ENCODE measurements at regions not wholly inside any gene's neighbourhood (a gene's known extent, or its start where the extent isn't known, plus 50 kb on each side); places are given as distances from the start of the nearest gene placed in this dataset.
"Not testable (repeated sequence)": the region's sequence is repeated elsewhere in the genome, so short reads cannot be mapped to it uniquely, and the experiment has no call there.

- no peaks in the 10 kb centered on the region for H3K9me3 ChIP-seq (ENCODE audit: insufficient read depth, low read depth, low read length)
- H3K27me3 ChIP-seq (ENCODE audit: insufficient read depth, low read length), result no peaks in the 10 kb centered on the region
- no peaks in the 10 kb centered on the region for H3K36me3 ChIP-seq (ENCODE audit: insufficient read depth, low read depth, low read length)
- no peak overlapping the region for H3K27ac ChIP-seq (ENCODE audit: low read length)
- H3K4me1 ChIP-seq (ENCODE audit: insufficient read depth, low read length), result no peaks in the 10 kb centered on the region
- no peak overlapping the region for H3K9ac ChIP-seq (ENCODE audit: low read depth, low read length)
- H3K4me3 ChIP-seq (ENCODE audit: low read length), result no peak overlapping the region
These were observed 112.5 kb downstream of the ZIC1 start for GRCh38 chr3:147521646-147522045.

- H3K36me3 ChIP-seq (ENCODE audit: insufficient read depth, low read depth, low read length); H3K27ac ChIP-seq (ENCODE audit: low read length); H3K9ac ChIP-seq (ENCODE audit: low read depth, low read length); H3K27me3 ChIP-seq (ENCODE audit: insufficient read depth, low read length); H3K4me1 ChIP-seq (ENCODE audit: insufficient read depth, low read length); H3K4me3 ChIP-seq (ENCODE audit: low read length); H3K9me3 ChIP-seq (ENCODE audit: insufficient read depth, low read depth, low read length): not testable (repeated sequence)
These were observed 113.6 kb downstream of the ZIC1 start for GRCh38 chr3:147522780-147523179.

DNA sequence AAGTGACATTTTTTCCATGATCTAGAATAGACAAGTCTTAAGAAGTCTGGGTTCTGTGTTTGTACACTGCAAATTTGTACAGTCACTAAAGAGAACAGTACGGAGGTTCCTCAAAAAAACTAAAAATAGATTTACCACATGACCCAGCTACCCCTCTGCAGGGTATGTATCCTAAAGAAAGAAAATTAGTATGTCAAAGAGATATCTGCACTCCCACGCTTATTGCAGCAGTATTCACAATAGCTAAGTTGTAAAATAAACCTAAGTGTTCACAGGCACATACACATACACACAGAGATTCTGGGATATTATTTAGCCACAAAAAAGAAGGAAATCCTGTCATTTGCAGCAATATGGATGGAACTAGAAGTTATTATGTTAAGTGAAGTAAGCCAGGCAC is 120.4 kb downstream of the ZIC1 start:
- Histone ChIP-seq H3K4me1 (ENCODE audit: insufficient read depth, low read length) (no peaks in the 10 kb centered on the region), H3K27ac (ENCODE audit: low read length) (no peak overlapping the region), H3K36me3 (ENCODE audit: insufficient read depth, low read depth, low read length) (no peaks in the 10 kb centered on the region), H3K9me3 (ENCODE audit: insufficient read depth, low read depth, low read length) (no peaks in the 10 kb centered on the region), H3K4me3 (ENCODE audit: low read length) (no peak overlapping the region), H3K27me3 (ENCODE audit: insufficient read depth, low read length) (no peaks in the 10 kb centered on the region), H3K9ac (ENCODE audit: low read depth, low read length) (no peak overlapping the region)

DNA sequence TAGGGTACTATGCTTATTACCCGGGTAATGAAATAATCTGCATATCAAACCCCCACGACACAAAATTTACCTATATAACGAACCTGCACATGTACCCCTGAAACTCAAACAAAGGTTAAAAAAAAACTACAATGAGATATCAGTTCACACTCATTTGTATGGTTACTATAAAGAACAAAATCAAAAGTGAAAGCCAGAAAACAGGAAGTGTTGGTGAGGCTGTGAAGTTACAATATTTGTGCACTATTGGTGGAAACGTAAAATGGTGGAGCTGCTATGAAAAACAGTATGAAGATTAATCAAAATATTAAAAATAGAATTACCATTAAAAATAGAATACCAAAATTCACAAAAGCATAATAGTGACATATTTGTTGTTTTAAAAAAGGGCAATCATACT is 128.9 kb downstream of the ZIC1 start:
- Histone ChIP-seq H3K9me3 (ENCODE audit: insufficient read depth, low read depth, low read length) (peaks cover 5% of the 10 kb centered on the region; the same call in 1 of the 2 replicates), H3K27ac (ENCODE audit: low read length) (no peak overlapping the region), H3K27me3 (ENCODE audit: insufficient read depth, low read length) (no peaks in the 10 kb centered on the region), H3K9ac (ENCODE audit: low read depth, low read length) (no peak overlapping the region), H3K36me3 (ENCODE audit: insufficient read depth, low read depth, low read length) (no peaks in the 10 kb centered on the region), H3K4me3 (ENCODE audit: low read length) (no peak overlapping the region), H3K4me1 (ENCODE audit: insufficient read depth, low read length) (no peaks in the 10 kb centered on the region)

GRCh38 chr3:147540921-147541320 is 131.8 kb downstream of the ZIC1 start:
- H3K4me1 ChIP-seq (ENCODE audit: insufficient read depth, low read length), result no peaks in the 10 kb centered on the region
- H3K27ac ChIP-seq (ENCODE audit: low read length), result no peak overlapping the region
- no peaks in the 10 kb centered on the region for H3K36me3 ChIP-seq (ENCODE audit: insufficient read depth, low read depth, low read length)
- H3K9ac ChIP-seq (ENCODE audit: low read depth, low read length), result no peak overlapping the region
- H3K27me3 ChIP-seq (ENCODE audit: insufficient read depth, low read length), result no peaks in the 10 kb centered on the region
- H3K9me3 ChIP-seq (ENCODE audit: insufficient read depth, low read depth, low read length), result peaks cover 5% of the 10 kb centered on the region; the same call in 1 of the 2 replicates
- H3K4me3 ChIP-seq (ENCODE audit: low read length), result no peak overlapping the region

- H3K27ac ChIP-seq (ENCODE audit: low read length), result no peak overlapping the region
- H3K4me3 ChIP-seq (ENCODE audit: low read length), result no peak overlapping the region
- no peaks in the 10 kb centered on the region for H3K36me3 ChIP-seq (ENCODE audit: insufficient read depth, low read depth, low read length)
- H3K9me3 ChIP-seq (ENCODE audit: insufficient read depth, low read depth, low read length), result peaks cover 5% of the 10 kb centered on the region; the same call in 1 of the 2 replicates
- no peak overlapping the region for H3K9ac ChIP-seq (ENCODE audit: low read depth, low read length)
- H3K4me1 ChIP-seq (ENCODE audit: insufficient read depth, low read length), result no peaks in the 10 kb centered on the region
- H3K27me3 ChIP-seq (ENCODE audit: insufficient read depth, low read length), result no peaks in the 10 kb centered on the region
These were observed 135.1 kb downstream of the ZIC1 start for GRCh38 chr3:147544290-147544689.

DNA sequence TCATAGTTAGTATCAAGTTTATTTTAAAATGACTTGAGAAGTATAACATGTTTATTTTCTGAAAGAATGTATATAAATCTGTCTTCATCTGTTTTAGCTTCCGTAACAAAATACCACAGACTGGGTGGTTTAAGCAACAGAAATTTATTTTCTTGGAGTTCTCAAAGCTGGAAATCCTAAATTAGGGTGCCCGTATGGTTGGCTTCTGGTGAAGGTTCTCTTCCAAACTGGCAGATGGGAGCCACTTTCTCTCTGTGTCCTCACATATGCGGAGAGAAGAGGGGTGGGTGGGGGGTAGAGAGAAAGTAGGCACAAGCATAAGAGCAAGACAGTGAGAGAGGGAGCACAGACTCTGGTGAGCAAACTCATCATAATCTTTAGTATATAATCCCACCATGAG is 142.3 kb downstream of the ZIC1 start:
- Histone ChIP-seq H3K36me3 (ENCODE audit: insufficient read depth, low read depth, low read length) (no peaks in the 10 kb centered on the region), H3K9me3 (ENCODE audit: insufficient read depth, low read depth, low read length) (no peaks in the 10 kb centered on the region), H3K4me3 (ENCODE audit: low read length) (no peak overlapping the region), H3K4me1 (ENCODE audit: insufficient read depth, low read length) (no peaks in the 10 kb centered on the region), H3K27me3 (ENCODE audit: insufficient read depth, low read length) (no peaks in the 10 kb centered on the region), H3K27ac (ENCODE audit: low read length) (no peak overlapping the region), H3K9ac (ENCODE audit: low read depth, low read length) (no peak overlapping the region)

DNA sequence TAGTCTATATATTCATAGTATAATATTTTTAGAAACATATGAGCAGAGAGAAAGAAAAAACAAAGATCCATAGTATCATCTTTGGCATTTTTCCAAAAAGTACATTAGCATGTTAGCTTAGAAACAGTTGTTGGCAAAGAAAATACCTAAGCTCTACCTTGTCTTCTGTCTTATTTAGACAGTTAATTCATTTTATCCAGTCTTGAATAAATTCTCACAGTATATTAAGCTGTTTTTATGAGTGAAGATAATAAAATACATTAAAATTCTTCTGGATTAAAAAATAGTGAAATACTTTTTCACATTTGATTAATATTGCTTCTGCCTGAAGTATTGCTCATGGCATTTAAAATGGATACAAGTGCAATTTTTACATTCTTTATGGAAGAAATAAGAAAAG is 145.2 kb downstream of the ZIC1 start:
- Histone ChIP-seq H3K27me3 (ENCODE audit: insufficient read depth, low read length) (no peaks in the 10 kb centered on the region), H3K4me3 (ENCODE audit: low read length) (no peak overlapping the region), H3K27ac (ENCODE audit: low read length) (no peak overlapping the region), H3K9ac (ENCODE audit: low read depth, low read length) (no peak overlapping the region), H3K4me1 (ENCODE audit: insufficient read depth, low read length) (no peaks in the 10 kb centered on the region), H3K9me3 (ENCODE audit: insufficient read depth, low read depth, low read length) (no peaks in the 10 kb centered on the region), H3K36me3 (ENCODE audit: insufficient read depth, low read depth, low read length) (no peaks in the 10 kb centered on the region)

DNA sequence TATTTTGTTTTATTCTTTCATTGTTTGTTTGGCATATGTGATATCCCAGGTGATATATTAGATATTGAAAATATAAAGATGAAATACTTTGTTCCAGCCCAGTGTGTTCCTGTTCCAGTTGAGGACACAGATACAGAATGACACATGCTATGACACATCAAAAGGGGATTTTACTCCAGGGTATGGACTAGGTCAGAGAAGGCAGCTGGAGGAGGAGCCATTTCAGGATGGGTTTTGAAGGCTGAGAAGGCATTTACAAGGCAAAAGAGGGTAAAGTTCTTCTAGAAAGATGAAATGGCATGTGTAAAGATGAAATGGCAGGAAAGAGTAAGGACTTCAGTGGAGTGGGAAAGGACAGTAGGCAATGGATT is 163.8 kb downstream of the ZIC1 start:
- Histone ChIP-seq H3K36me3 (ENCODE audit: insufficient read depth, low read depth, low read length) (no peaks in the 10 kb centered on the region), H3K9me3 (ENCODE audit: insufficient read depth, low read depth, low read length) (no peaks in the 10 kb centered on the region), H3K27me3 (ENCODE audit: insufficient read depth, low read length) (no peaks in the 10 kb centered on the region), H3K4me1 (ENCODE audit: insufficient read depth, low read length) (no peaks in the 10 kb centered on the region), H3K9ac (ENCODE audit: low read depth, low read length) (no peak overlapping the region), H3K4me3 (ENCODE audit: low read length) (no peak overlapping the region), H3K27ac (ENCODE audit: low read length) (no peak overlapping the region)

- H3K9me3 ChIP-seq (ENCODE audit: insufficient read depth, low read depth, low read length), result no peaks in the 10 kb centered on the region
- H3K9ac ChIP-seq (ENCODE audit: low read depth, low read length), result no peak overlapping the region
- H3K4me1 ChIP-seq (ENCODE audit: insufficient read depth, low read length), result no peaks in the 10 kb centered on the region
- H3K36me3 ChIP-seq (ENCODE audit: insufficient read depth, low read depth, low read length), result no peaks in the 10 kb centered on the region
- no peaks in the 10 kb centered on the region for H3K27me3 ChIP-seq (ENCODE audit: insufficient read depth, low read length)
- H3K4me3 ChIP-seq (ENCODE audit: low read length), result no peak overlapping the region
- no peak overlapping the region for H3K27ac ChIP-seq (ENCODE audit: low read length)
These were observed 165.5 kb downstream of the ZIC1 start for GRCh38 chr3:147574621-147575020.

DNA sequence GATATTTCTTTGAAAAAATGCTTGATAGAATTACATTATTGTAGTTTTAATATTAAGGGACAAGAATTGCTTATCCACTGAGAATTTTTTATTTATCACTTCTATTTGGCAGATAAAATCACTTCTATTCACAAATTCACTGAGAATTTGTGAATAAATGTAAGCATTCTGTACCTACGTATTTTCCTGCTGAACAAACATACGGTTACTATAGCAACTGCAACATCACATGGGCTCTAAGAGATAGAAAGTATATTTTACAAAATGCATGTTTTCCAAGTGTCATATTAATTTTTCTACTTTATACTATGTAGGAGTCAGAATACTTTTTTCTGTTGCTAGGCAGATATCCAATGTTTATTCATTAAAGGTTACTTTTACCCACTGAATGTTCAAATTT is 166.2 kb downstream of the ZIC1 start:
- Histone ChIP-seq H3K4me3 (ENCODE audit: low read length) (no peak overlapping the region), H3K9me3 (ENCODE audit: insufficient read depth, low read depth, low read length) (no peaks in the 10 kb centered on the region), H3K4me1 (ENCODE audit: insufficient read depth, low read length) (no peaks in the 10 kb centered on the region)

DNA sequence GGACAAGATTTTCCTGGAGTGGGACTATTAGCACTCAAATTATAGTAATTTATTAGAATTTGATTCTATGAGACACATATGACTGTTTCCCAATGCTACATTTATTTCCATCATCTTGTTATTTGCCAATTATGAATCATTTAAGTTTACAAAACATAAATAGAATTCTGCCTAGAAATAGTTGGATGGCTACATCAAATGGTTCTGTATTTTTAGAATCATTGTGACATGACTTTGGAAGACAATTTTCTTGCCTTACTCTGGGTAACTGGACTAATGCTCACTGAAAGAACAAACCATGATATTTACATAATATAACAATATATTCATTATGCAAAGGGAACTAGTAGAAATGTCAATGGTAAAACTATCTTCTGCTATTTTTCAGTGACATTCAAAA is 173.5 kb downstream of the ZIC1 start:
- no peaks in the 10 kb centered on the region for H3K27me3 ChIP-seq (ENCODE audit: insufficient read depth, low read length)
- no peaks in the 10 kb centered on the region for H3K4me1 ChIP-seq (ENCODE audit: insufficient read depth, low read length)
- H3K9ac ChIP-seq (ENCODE audit: low read depth, low read length), result no peak overlapping the region
- no peaks in the 10 kb centered on the region for H3K36me3 ChIP-seq (ENCODE audit: insufficient read depth, low read depth, low read length)
- no peaks in the 10 kb centered on the region for H3K9me3 ChIP-seq (ENCODE audit: insufficient read depth, low read depth, low read length)
- H3K4me3 ChIP-seq (ENCODE audit: low read length), result no peak overlapping the region
- H3K27ac ChIP-seq (ENCODE audit: low read length), result no peak overlapping the region

More for the DNA sequence above, 166.2 kb downstream of the ZIC1 start:
- H3K27ac ChIP-seq (ENCODE audit: low read length), result no peak overlapping the region
- no peaks in the 10 kb centered on the region for H3K36me3 ChIP-seq (ENCODE audit: insufficient read depth, low read depth, low read length)
- H3K9ac ChIP-seq (ENCODE audit: low read depth, low read length), result no peak overlapping the region
- H3K27me3 ChIP-seq (ENCODE audit: insufficient read depth, low read length), result no peaks in the 10 kb centered on the region

DNA sequence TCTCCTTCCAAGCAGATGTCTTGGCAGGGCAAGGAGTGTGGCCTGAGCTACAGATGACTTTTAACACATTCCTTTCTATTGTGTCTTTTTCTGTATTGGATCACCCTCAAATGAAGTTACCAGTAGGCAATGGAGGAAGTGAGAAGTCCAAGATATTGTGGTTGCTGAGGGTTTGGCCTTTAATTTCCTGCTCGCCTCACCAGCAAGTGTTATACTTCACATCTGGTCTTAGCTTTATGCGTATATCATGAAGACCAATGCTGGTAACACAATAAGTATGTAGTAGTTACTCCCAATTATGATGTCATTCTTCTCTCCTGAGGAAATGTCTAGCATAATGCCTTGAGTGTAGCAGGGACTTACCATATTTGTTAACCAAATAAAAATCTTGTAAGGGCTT is 179.9 kb downstream of the ZIC1 start:
- no peak overlapping the region for H3K27ac ChIP-seq (ENCODE audit: low read length)
- H3K4me3 ChIP-seq (ENCODE audit: low read length), result no peak overlapping the region
- H3K27me3 ChIP-seq (ENCODE audit: insufficient read depth, low read length), result no peaks in the 10 kb centered on the region
- no peaks in the 10 kb centered on the region for H3K36me3 ChIP-seq (ENCODE audit: insufficient read depth, low read depth, low read length)
- H3K9me3 ChIP-seq (ENCODE audit: insufficient read depth, low read depth, low read length), result no peaks in the 10 kb centered on the region
- no peak overlapping the region for H3K9ac ChIP-seq (ENCODE audit: low read depth, low read length)
- no peaks in the 10 kb centered on the region for H3K4me1 ChIP-seq (ENCODE audit: insufficient read depth, low read length)

Measured in iPS-20b (cell line).